Activated T-helper 17 cell treated with anti-CD3 and anti-CD28 coated beads, Interleukin-2, amount 50 U/mL, for 72 hours (primary cell): ENCODE measurements at regions not wholly inside any gene's neighbourhood (a gene's known extent, or its start where the extent isn't known, plus 50 kb on each side); places are given as distances from the start of the nearest gene placed in this dataset.

Source experiments
- ATAC-seq: fragments of 150-1000 bp; cut with Tn5 transposase; replicated peaks from 2 replicates; pipeline ENCODE4 v1.10.0; 2021; ENCODE audit warnings: mild to moderate bottlenecking, moderate library complexity
- H3K27ac Mint-ChIP-seq: one replicate; pipeline ENCODE4 v1.8.0; 2022; ENCODE audit warnings: mixed read lengths
- H3K27me3 Mint-ChIP-seq: one replicate; pipeline ENCODE4 v1.8.0; 2022; ENCODE audit warnings: mixed read lengths
- H3K36me3 Mint-ChIP-seq: one replicate; pipeline ENCODE4 v1.8.0; 2022; ENCODE audit warnings: low read depth, mild to moderate bottlenecking, mixed read lengths
- H3K4me1 Mint-ChIP-seq: one replicate; pipeline ENCODE4 v1.8.0; 2022; ENCODE audit warnings: mixed read lengths
- H3K4me3 Mint-ChIP-seq: one replicate; pipeline ENCODE4 v1.8.0; 2022; ENCODE audit warnings: mild to moderate bottlenecking, mixed read lengths
- H3K9me3 Mint-ChIP-seq: one replicate; pipeline ENCODE4 v1.8.0; 2022; ENCODE audit warnings: mixed read lengths

GRCh38 chr13:79003989-79004898 lies 345.3 kb upstream of the OBI1 start:
- Mint-ChIP-seq H3K9me3 (peaks cover 3% of the 10 kb centered on the region), H3K36me3 (no peaks in the 10 kb centered on the region), H3K4me1 (no peaks in the 10 kb centered on the region), H3K4me3 (no peak overlapping the region), H3K27me3 (peaks cover 14% of the 10 kb centered on the region), H3K27ac (no peak overlapping the region)
- peak; percentile 71 for ATAC-seq

DNA sequence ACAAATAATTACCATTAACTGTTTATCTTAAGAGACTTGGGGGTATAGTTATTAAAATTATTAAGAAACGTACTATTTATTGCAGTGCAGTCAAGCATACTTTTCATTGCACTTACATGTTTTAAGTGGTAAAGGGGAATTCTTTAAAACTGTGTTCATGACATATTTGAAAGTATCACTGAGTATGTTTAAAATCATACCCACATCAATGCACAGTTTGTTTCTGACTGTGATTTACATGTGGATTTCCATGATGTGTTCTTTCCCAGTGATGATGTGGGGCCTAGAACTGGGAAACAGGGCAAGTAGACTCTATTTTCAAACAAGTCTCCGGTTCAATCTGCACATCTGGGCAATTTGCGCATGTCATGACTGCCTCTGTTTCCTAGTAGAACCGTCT lies 340.5 kb upstream of the OBI1 start:
- no peaks in the 10 kb centered on the region for H3K36me3 Mint-ChIP-seq
- H3K27ac Mint-ChIP-seq = no peak overlapping the region
- peaks cover 11% of the 10 kb centered on the region for H3K27me3 Mint-ChIP-seq
- no peaks in the 10 kb centered on the region for H3K9me3 Mint-ChIP-seq
- no peak overlapping the region for H3K4me3 Mint-ChIP-seq
- no peak for ATAC-seq
- no peaks in the 10 kb centered on the region for H3K4me1 Mint-ChIP-seq

GRCh38 chr13:78998630-78999315 lies 339.8 kb upstream of the OBI1 start:
- H3K4me1 Mint-ChIP-seq = no peaks in the 10 kb centered on the region
- no peaks in the 10 kb centered on the region for H3K9me3 Mint-ChIP-seq
- peaks cover 14% of the 10 kb centered on the region for H3K27me3 Mint-ChIP-seq
- H3K27ac Mint-ChIP-seq = no peak overlapping the region
- H3K36me3 Mint-ChIP-seq = no peaks in the 10 kb centered on the region
- H3K4me3 Mint-ChIP-seq = no peak overlapping the region
- ATAC-seq = no peak

DNA sequence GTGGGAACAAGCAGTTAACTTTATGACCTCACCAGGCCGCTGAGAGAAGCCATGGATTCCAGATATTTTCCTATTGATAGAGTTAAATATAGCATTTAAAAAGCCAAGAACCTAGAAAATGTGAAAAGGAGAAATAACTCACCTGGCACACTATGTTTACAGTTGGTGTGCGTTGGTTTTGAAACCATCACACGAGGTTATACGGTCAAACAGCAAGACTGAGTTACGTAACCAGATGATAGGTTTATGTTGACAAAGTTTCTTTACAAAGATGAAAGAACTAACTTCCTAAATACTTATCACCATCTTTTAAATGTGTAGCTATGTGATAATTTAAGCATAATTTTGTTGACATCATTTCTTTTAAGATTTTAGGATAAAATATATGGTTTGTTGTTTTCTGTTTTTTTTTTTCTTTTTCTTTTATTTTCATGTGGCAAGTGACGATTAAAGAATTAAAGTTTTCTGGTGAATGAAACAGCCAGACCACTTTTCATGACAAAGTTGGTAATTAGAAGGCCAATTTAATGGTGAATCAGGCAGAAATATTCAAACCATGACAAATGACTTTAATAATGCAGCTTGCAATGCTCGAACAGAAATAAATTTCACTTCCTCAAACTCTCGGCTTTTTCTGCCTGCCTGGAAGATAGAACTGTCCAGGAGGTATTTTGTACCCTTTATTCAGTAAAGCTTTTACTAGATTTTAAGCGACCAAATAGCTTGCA lies 339.1 kb upstream of the OBI1 start:
- Mint-ChIP-seq H3K27ac (no peak overlapping the region), H3K4me3 (no peak overlapping the region), H3K27me3 (peaks cover 17% of the 10 kb centered on the region), H3K4me1 (no peaks in the 10 kb centered on the region), H3K9me3 (no peaks in the 10 kb centered on the region), H3K36me3 (no peaks in the 10 kb centered on the region)
- no peak for ATAC-seq

- no peak for ATAC-seq
- Mint-ChIP-seq H3K27me3 (peaks cover 14% of the 10 kb centered on the region), H3K36me3 (no peaks in the 10 kb centered on the region), H3K27ac (no peak overlapping the region), H3K4me1 (no peaks in the 10 kb centered on the region), H3K9me3 (no peaks in the 10 kb centered on the region), H3K4me3 (no peak overlapping the region)
Measured at GRCh38 chr13:78993792-78994191, 334.8 kb upstream of the OBI1 start.

- no peaks in the 10 kb centered on the region for H3K4me1 Mint-ChIP-seq
- H3K4me3 Mint-ChIP-seq = no peak overlapping the region
- H3K27ac Mint-ChIP-seq = no peak overlapping the region
- no peak for ATAC-seq
- no peaks in the 10 kb centered on the region for H3K36me3 Mint-ChIP-seq
- H3K27me3 Mint-ChIP-seq = peaks cover 13% of the 10 kb centered on the region
- no peaks in the 10 kb centered on the region for H3K9me3 Mint-ChIP-seq
Measured at GRCh38 chr13:78981913-78982312, 323.0 kb upstream of the OBI1 start.

DNA sequence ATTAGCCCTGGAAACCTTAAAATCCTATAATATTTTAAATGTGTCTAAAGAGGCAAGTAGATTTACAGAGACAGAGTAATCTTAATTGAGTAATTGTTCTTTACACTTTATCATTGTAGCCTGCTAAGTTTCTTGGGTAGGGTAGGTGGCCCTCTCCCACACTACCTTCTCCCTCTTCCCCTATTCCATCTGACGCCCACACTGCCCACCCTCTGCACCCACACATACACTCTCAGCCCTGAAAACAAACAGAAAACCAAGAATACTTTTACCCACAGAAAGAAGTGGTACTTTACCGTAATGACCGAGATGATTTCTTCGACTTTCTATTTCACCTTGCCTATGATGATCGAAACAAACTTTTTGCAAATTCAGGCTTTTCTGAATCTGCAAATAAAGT lies 320.4 kb upstream of the OBI1 start:
- H3K27ac Mint-ChIP-seq = no peak overlapping the region
- H3K9me3 Mint-ChIP-seq = no peaks in the 10 kb centered on the region
- no peak overlapping the region for H3K4me3 Mint-ChIP-seq
- no peaks in the 10 kb centered on the region for H3K36me3 Mint-ChIP-seq
- no peaks in the 10 kb centered on the region for H3K4me1 Mint-ChIP-seq
- no peak for ATAC-seq
- H3K27me3 Mint-ChIP-seq = peaks cover 17% of the 10 kb centered on the region

DNA sequence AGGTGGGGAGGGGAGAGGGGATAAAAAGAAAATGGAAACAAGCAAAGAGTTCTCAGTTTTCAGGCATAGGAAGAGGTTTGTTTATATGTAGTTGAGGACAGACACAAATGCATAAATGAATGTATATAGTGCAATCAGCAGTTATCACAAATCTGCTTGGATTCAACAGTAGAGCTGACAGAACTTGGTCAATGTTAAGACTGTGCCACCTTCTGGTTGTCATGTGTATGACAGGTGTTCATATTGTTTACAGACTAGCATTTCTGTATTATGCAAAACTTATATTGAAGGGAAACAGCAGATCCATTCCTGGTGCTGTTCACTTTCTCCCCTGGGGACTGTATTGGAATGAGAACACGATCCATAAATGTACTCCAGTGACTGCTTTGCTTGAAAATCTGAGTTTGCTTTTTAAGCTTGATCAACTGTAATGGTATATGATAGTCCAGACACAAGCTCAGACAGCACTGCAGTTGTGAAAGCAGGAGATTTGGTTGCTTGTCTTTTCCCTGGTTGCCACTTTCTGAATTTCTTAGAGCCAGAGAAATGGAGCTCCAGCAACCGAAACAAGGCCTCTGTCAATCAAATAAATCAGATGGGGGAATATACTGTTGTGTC lies 319.5 kb upstream of the OBI1 start:
- ATAC-seq = peak; percentile 70
- H3K4me3 Mint-ChIP-seq = no peak overlapping the region
- H3K36me3 Mint-ChIP-seq = no peaks in the 10 kb centered on the region

DNA sequence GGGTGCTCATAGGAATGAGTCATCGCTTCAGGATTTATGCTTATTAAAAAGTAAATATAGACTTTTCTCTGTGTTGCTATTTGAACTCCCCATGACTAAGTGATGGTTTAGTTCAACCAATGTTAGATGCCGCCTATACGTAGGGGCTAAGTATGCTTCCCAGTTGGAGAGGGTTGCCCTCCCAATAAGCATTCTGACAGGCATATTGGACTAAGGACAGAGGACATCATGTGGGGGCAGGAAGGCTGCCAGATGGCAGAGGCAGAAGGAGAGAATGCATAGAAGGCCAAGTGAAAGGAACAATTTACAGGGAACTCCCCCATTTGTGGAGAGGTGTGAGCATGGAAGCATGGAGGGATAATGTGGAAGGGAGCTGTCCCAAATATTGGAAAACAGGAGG lies 318.4 kb upstream of the OBI1 start:
- peaks cover 17% of the 10 kb centered on the region for H3K27me3 Mint-ChIP-seq
- H3K27ac Mint-ChIP-seq = no peak overlapping the region
- ATAC-seq = no peak
- H3K4me1 Mint-ChIP-seq = no peaks in the 10 kb centered on the region
- H3K9me3 Mint-ChIP-seq = no peaks in the 10 kb centered on the region
- H3K4me3 Mint-ChIP-seq = no peak overlapping the region
- no peaks in the 10 kb centered on the region for H3K36me3 Mint-ChIP-seq

More for the DNA sequence above, 319.5 kb upstream of the OBI1 start:
- Mint-ChIP-seq H3K27me3 (peaks cover 14% of the 10 kb centered on the region), H3K27ac (no peak overlapping the region), H3K9me3 (no peaks in the 10 kb centered on the region), H3K4me1 (no peaks in the 10 kb centered on the region)

- no peaks in the 10 kb centered on the region for H3K9me3 Mint-ChIP-seq
- no peaks in the 10 kb centered on the region for H3K4me1 Mint-ChIP-seq
- no peaks in the 10 kb centered on the region for H3K36me3 Mint-ChIP-seq
- no peak overlapping the region for H3K27ac Mint-ChIP-seq
- H3K27me3 Mint-ChIP-seq = peaks cover 21% of the 10 kb centered on the region
- no peak for ATAC-seq
- no peak overlapping the region for H3K4me3 Mint-ChIP-seq
Measured at GRCh38 chr13:78976696-78977095, 317.7 kb upstream of the OBI1 start.

DNA sequence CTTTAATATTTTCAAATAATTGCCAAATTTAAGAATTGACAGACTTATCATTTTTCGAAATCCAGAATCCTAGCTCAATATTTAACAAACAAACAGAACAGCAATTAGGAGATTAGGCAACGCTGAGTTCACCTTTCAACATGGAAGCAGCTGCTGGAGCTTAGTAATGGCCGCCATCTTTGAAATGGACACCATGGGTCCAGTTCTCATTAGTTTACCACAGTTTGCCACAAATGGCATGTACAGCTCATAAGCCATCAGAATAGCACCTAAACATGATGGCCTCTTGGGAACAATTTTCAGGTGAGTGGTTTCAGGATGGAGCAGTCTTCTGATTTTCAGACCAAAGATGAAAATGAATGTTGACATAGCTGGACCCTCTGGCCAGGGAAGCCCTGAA lies 313.6 kb upstream of the OBI1 start:
- no peaks in the 10 kb centered on the region for H3K4me1 Mint-ChIP-seq
- H3K27ac Mint-ChIP-seq = no peak overlapping the region
- no peak overlapping the region for H3K4me3 Mint-ChIP-seq
- H3K9me3 Mint-ChIP-seq = no peaks in the 10 kb centered on the region
- peaks cover 23% of the 10 kb centered on the region for H3K27me3 Mint-ChIP-seq
- H3K36me3 Mint-ChIP-seq = no peaks in the 10 kb centered on the region
- ATAC-seq = no peak

- no peak overlapping the region for H3K4me3 Mint-ChIP-seq
- no peak overlapping the region for H3K27ac Mint-ChIP-seq
- H3K4me1 Mint-ChIP-seq = no peaks in the 10 kb centered on the region
- ATAC-seq = no peak
- H3K36me3 Mint-ChIP-seq = no peaks in the 10 kb centered on the region
- peaks cover 20% of the 10 kb centered on the region for H3K27me3 Mint-ChIP-seq
- H3K9me3 Mint-ChIP-seq = no peaks in the 10 kb centered on the region
Measured at GRCh38 chr13:78971355-78972025, 312.5 kb upstream of the OBI1 start.

DNA sequence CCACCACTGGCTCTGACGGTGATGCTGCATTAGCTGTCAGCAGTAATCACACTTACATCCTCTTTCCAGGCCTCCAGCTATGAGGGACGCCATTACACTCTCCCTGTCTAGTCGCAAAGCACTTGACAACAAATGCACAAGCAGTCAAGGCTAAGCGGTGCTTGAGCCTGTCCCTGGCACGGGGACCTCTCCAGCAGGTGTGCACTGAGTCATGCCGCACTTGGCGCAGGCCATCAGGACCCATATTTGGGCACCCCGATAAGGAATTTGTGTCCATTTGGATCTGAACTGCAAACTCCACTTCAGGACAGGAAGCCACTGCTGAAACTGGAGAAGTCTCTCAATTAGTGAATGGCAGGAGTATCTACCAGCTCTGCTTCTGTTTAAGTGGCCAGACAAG lies 301.9 kb upstream of the OBI1 start:
- H3K4me1 Mint-ChIP-seq = no peaks in the 10 kb centered on the region
- no peak overlapping the region for H3K4me3 Mint-ChIP-seq
- ATAC-seq = no peak
- no peak overlapping the region for H3K27ac Mint-ChIP-seq
- H3K9me3 Mint-ChIP-seq = no peaks in the 10 kb centered on the region
- H3K27me3 Mint-ChIP-seq = peaks cover 13% of the 10 kb centered on the region
- H3K36me3 Mint-ChIP-seq = no peaks in the 10 kb centered on the region

- H3K4me1 Mint-ChIP-seq = no peaks in the 10 kb centered on the region
- no peak for ATAC-seq
- peaks cover 23% of the 10 kb centered on the region for H3K27me3 Mint-ChIP-seq
- no peaks in the 10 kb centered on the region for H3K36me3 Mint-ChIP-seq
- no peak overlapping the region for H3K4me3 Mint-ChIP-seq
- H3K9me3 Mint-ChIP-seq = no peaks in the 10 kb centered on the region
- no peak overlapping the region for H3K27ac Mint-ChIP-seq
Measured at GRCh38 chr13:78958006-78958405, 299.1 kb upstream of the OBI1 start.
